GM18517 (cell line): ENCODE measurements at regions not wholly inside any gene's neighbourhood (a gene's known extent, or its start where the extent isn't known, plus 50 kb on each side); places are given as distances from the start of the nearest gene placed in this dataset.

ENCODE experiments used
- ATAC-seq: cut with Tn5 transposase; IDR thresholded peaks from one replicate; pipeline ENCODE4 v1.9.1; 2021; ENCODE audit warnings: mild to moderate bottlenecking, moderate library complexity; ENCODE audit not compliant: unreplicated experiment

GRCh38 chr11:31865606-31866300, 54.6 kb upstream of the PAX6 start:
- no peak for ATAC-seq

GRCh38 chr11:31863170-31863832, 52.2 kb upstream of the PAX6 start:
- ATAC-seq = no peak

GRCh38 chr11:31861011-31861410, 49.9 kb upstream of the PAX6 start:
- no peak for ATAC-seq
